WTC11 (cell line): ENCODE measurements at regions not wholly inside any gene's neighbourhood (a gene's known extent, or its start where the extent isn't known, plus 50 kb on each side); places are given as distances from the start of the nearest gene placed in this dataset.
"Not testable (repeated sequence)": the region's sequence is repeated elsewhere in the genome, so short reads cannot be mapped to it uniquely, and the experiment has no call there.

Experiments
- ATAC-seq: fragments of 200-7000 bp; cut with Tn5 transposase; 2 replicates; pipeline ENCODE4 v1.10.0; 2021; ENCODE audit warnings: mild to moderate bottlenecking, moderate library complexity
- CTCF ChIA-PET: fragments of 300-600 bp; sonication (Branson Sonifier 250); formaldehyde crosslinking; loops from one replicate; lab custom pipeline; 2021; ENCODE audit warnings: antibody characterized with exemption; lab: Charles Lee
- POLR2A ChIA-PET: fragments of 350-600 bp; sonication (Branson Sonifier 250); formaldehyde crosslinking; loops from one replicate; lab custom pipeline; 2021; ENCODE audit warnings: antibody characterized with exemption; lab: Charles Lee
- DNase-seq: peaks from one replicate; pipeline ENCODE4 v3.0.0; 2021; ENCODE audit warnings: low spot score
- H3K27ac Mint-ChIP-seq: 2 replicates; pipeline ENCODE4 v1.8.0; 2021; ENCODE audit warnings: mixed read lengths
- H3K27me3 Mint-ChIP-seq: 2 replicates; pipeline ENCODE4 v1.8.0; 2021; ENCODE audit warnings: low read depth, mild to moderate bottlenecking, moderate library complexity, mixed read lengths
- H3K36me3 Mint-ChIP-seq: 2 replicates; pipeline ENCODE4 v1.8.0; 2021; ENCODE audit warnings: mixed read lengths
- H3K4me1 Mint-ChIP-seq: 2 replicates; pipeline ENCODE4 v1.8.0; 2022; ENCODE audit warnings: mixed read lengths
- H3K4me3 Mint-ChIP-seq: 2 replicates; pipeline ENCODE4 v1.8.0; 2021; ENCODE audit warnings: mild to moderate bottlenecking, moderate library complexity, mixed read lengths
- H3K9me3 Mint-ChIP-seq: 2 replicates; pipeline ENCODE4 v1.8.0; 2021; ENCODE audit warnings: mixed read lengths
- CREM ChIP-seq: sonication (generic); formaldehyde crosslinking; IDR thresholded peaks from 2 replicates; pipeline ENCODE4 v1.8.1; 2022; ENCODE audit warnings: mild to moderate bottlenecking, missing genetic modification reagents, moderate library complexity
- EMX1 ChIP-seq: fragments of 250-450 bp; sonication (Bioruptor Pico); IDR thresholded peaks from 2 replicates; pipeline ENCODE4 v1.8.0; 2021; ENCODE audit warnings: mild to moderate bottlenecking
- FOXJ3 ChIP-seq: sonication (generic); formaldehyde crosslinking; IDR thresholded peaks from 2 replicates; pipeline ENCODE4 v1.9.0; 2021; ENCODE audit warnings: missing genetic modification reagents, mild to moderate bottlenecking, borderline replicate concordance
- NFE2L1 ChIP-seq: sonication (generic); formaldehyde crosslinking; IDR thresholded peaks from 2 replicates; pipeline ENCODE4 v1.8.1; 2023; ENCODE audit warnings: missing genetic modification reagents
- SMAD3 ChIP-seq: sonication (generic); formaldehyde crosslinking; IDR thresholded peaks from 2 replicates; pipeline ENCODE4 v1.8.0; 2022; ENCODE audit warnings: missing genetic modification reagents, mild to moderate bottlenecking, borderline replicate concordance

DNA sequence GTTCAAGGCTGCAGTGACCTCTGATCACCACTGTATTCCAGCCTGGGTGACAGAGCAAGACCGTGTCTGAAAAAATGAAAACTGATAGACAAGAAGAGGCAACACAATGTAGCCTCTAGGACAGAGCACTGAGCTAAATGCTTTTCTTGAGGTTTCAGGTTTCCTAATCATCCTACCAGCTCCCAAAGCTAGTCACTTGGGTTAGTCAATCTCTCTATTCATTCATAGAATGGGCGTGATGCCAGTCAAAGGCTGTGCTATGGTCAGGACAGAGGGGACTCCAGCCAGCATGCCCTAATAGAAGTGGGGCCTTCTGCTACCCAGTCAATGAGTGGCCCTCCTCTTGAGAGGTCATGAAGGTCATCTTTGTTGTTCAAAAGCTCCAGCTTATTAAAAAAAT, 860.4 kb upstream of the DEFB115 start:
- peaks cover 33% of the 10 kb centered on the region for H3K36me3 Mint-ChIP-seq
- ATAC-seq, H3K9me3 Mint-ChIP-seq, CTCF ChIA-PET, DNase-seq, POLR2A ChIA-PET, H3K4me3 Mint-ChIP-seq, H3K27ac Mint-ChIP-seq, H3K4me1 Mint-ChIP-seq, H3K27me3 Mint-ChIP-seq: not testable (repeated sequence)

DNA sequence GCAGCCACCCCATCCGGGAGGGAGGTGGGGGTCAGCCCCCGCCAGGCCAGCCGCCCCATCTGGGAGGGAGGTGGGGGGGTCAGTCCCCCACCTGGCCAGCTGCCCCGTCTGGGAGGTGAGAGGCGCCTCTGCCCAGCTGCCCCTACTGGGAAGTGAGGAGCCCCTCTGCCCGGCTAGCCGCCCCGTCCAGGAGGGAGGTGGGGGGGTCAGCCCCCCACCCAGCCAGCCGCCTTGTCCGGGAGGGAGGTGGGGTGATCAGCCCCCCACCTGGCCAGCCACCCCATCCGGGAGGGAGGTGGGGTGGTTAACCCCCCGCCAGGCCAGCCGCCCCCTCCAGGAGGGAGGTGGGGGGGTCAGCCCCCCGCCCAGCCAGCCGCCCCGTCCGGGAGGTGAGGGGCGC, 852.4 kb upstream of the DEFB115 start:
- peaks cover 48% of the 10 kb centered on the region for H3K9me3 Mint-ChIP-seq
- H3K27ac Mint-ChIP-seq, ATAC-seq, H3K4me1 Mint-ChIP-seq, DNase-seq, H3K4me3 Mint-ChIP-seq, CTCF ChIA-PET, POLR2A ChIA-PET: not testable (repeated sequence)
- H3K36me3 Mint-ChIP-seq: peaks cover 65% of the 10 kb centered on the region
- H3K27me3 Mint-ChIP-seq: peaks cover 25% of the 10 kb centered on the region

GRCh38 chr20:30405585-30405984, 851.9 kb upstream of the DEFB115 start:
- ATAC-seq, H3K4me3 Mint-ChIP-seq, DNase-seq, POLR2A ChIA-PET, CTCF ChIA-PET, H3K4me1 Mint-ChIP-seq, H3K27ac Mint-ChIP-seq: not testable (repeated sequence)
- H3K36me3 Mint-ChIP-seq: peaks cover 68% of the 10 kb centered on the region
- peaks cover 51% of the 10 kb centered on the region for H3K9me3 Mint-ChIP-seq
- H3K27me3 Mint-ChIP-seq: peaks cover 25% of the 10 kb centered on the region

DNA sequence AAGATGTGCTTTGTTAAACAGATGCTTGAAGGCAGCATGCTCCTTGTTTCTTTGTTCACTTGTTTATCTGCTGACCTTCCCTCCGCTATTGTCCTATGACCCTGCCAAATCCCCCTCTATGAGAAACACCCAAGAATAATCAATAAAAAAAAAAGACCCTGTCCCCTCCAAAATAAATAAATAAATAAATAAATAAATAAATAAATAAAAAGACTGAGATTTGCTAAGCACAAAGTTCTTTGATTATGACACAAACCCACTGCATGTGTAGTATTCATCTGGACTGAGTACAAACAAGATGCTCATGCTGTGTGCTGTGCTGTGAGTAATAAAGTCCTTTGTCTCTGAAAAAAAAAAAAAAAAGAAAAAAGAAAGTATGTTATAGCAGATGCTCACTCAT, 851.1 kb upstream of the DEFB115 start:
- DNase-seq, POLR2A ChIA-PET, H3K27ac Mint-ChIP-seq, CTCF ChIA-PET, H3K4me1 Mint-ChIP-seq, ATAC-seq, H3K4me3 Mint-ChIP-seq: not testable (repeated sequence)
- peaks cover 25% of the 10 kb centered on the region for H3K27me3 Mint-ChIP-seq
- peaks cover 65% of the 10 kb centered on the region for H3K36me3 Mint-ChIP-seq
- H3K9me3 Mint-ChIP-seq: peaks cover 51% of the 10 kb centered on the region

GRCh38 chr20:30412972-30413371, 844.5 kb upstream of the DEFB115 start:
- ChIA-PET CTCF (no interaction called here), POLR2A (no interaction called here)
- H3K27ac Mint-ChIP-seq: no peak overlapping the region
- H3K4me1 Mint-ChIP-seq: no peaks in the 10 kb centered on the region
- DNase-seq (no peak), ATAC-seq (no peak)
- H3K27me3 Mint-ChIP-seq: peaks cover 13% of the 10 kb centered on the region
- H3K4me3 Mint-ChIP-seq: no peak overlapping the region
- H3K9me3 Mint-ChIP-seq: peaks cover 56% of the 10 kb centered on the region
- H3K36me3 Mint-ChIP-seq: peaks cover 31% of the 10 kb centered on the region
- no peak for TF ChIP-seq FOXJ3 (CRISPR knock-in tag)
- TF ChIP-seq EMX1 (CRISPR knock-in tag): no peak
- TF ChIP-seq, all 79 proteins: peak for 0

DNA sequence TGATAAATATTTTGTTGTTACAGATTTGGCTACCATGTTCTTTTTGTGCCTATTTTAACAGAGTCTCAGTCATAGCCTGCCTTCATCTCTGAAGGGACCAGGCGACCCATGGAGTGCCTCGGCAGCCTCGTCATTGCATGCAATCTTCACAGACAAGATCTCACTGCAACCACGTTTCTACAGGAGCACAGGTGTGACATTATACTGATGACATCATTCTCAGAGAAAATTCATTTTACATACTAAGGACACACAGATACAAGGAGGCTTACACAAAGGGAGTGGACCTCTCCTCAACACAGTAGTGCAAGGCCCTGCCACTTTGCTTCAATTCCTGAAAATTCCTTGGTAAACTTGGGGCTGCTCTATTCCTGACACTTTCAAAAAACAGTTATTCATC, 840.1 kb upstream of the DEFB115 start:
- POLR2A ChIA-PET, H3K27me3 Mint-ChIP-seq, H3K4me1 Mint-ChIP-seq, H3K4me3 Mint-ChIP-seq, H3K27ac Mint-ChIP-seq, DNase-seq, CTCF ChIA-PET, H3K36me3 Mint-ChIP-seq, ATAC-seq: not testable (repeated sequence)
- peaks cover 19% of the 10 kb centered on the region for H3K9me3 Mint-ChIP-seq

DNA sequence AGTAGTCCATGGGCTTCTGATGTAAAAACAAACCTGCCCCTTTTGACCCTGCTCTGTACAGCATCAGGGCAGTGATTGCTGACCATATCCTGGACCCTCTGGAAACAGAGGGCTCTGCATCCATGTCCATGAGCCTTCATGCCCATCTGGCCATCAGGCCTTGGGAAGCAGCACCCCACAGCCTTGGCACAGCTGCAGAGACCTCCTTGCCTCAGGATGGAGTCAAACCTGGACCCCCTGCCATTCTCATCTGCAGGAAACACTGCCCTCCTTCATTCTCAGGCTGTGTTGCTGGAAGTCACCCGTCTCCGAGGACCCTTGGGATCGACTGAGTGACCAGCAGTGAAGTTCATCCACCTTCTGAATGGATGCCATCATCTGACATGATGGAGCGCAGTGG, 839.1 kb upstream of the DEFB115 start:
- CTCF ChIA-PET, POLR2A ChIA-PET, DNase-seq, H3K27me3 Mint-ChIP-seq, H3K36me3 Mint-ChIP-seq, H3K4me3 Mint-ChIP-seq, H3K27ac Mint-ChIP-seq, ATAC-seq, H3K4me1 Mint-ChIP-seq: not testable (repeated sequence)
- peaks cover 21% of the 10 kb centered on the region for H3K9me3 Mint-ChIP-seq

GRCh38 chr20:30419466-30419865, 838.0 kb upstream of the DEFB115 start:
- Mint-ChIP-seq H3K27ac (no peak overlapping the region), H3K27me3 (no peaks in the 10 kb centered on the region), H3K4me1 (no peaks in the 10 kb centered on the region), H3K4me3 (no peak overlapping the region), H3K36me3 (peaks cover 8% of the 10 kb centered on the region), H3K9me3 (peaks cover 25% of the 10 kb centered on the region)
- no peak for ATAC-seq
- ChIA-PET POLR2A (no interaction called here), CTCF (no interaction called here)
- DNase-seq: no peak
- TF ChIP-seq CREM (CRISPR knock-in tag): no peak
- TF ChIP-seq NFE2L1: no peak
- TF ChIP-seq SMAD3 (CRISPR knock-in tag): no peak

GRCh38 chr20:30419871-30420420, 837.5 kb upstream of the DEFB115 start:
- H3K27me3 Mint-ChIP-seq, H3K27ac Mint-ChIP-seq, CTCF ChIA-PET, H3K4me3 Mint-ChIP-seq, POLR2A ChIA-PET, H3K4me1 Mint-ChIP-seq: not testable (repeated sequence)
- Mint-ChIP-seq H3K36me3 (peaks cover 12% of the 10 kb centered on the region), H3K9me3 (peaks cover 28% of the 10 kb centered on the region)
- DNase-seq (peak; percentile 45), ATAC-seq (peak; percentile 60)
